ENCODE measurements at regions not wholly inside any gene's neighbourhood (a gene's known extent, or its start where the extent isn't known, plus 50 kb on each side); places are given as distances from the start of the nearest gene placed in this dataset.

GRCh38 chr2:184206045-184206444 is 392.3 kb upstream of the ZNF804A start:
- TF ChIP-seq POLR2A (IDR thresholded peaks at IDR 0.05), result no peak
- no peak for TF ChIP-seq CTCF (IDR thresholded peaks at IDR 0.05)
- no peak for TF ChIP-seq POLR2AphosphoS5 (IDR thresholded peaks at IDR 0.05)
- TF ChIP-seq EP300 (IDR thresholded peaks at IDR 0.05), result no peak
